ENCODE measurements at regions not wholly inside any gene's neighbourhood (a gene's known extent, or its start where the extent isn't known, plus 50 kb on each side); places are given as distances from the start of the nearest gene placed in this dataset.

DNA sequence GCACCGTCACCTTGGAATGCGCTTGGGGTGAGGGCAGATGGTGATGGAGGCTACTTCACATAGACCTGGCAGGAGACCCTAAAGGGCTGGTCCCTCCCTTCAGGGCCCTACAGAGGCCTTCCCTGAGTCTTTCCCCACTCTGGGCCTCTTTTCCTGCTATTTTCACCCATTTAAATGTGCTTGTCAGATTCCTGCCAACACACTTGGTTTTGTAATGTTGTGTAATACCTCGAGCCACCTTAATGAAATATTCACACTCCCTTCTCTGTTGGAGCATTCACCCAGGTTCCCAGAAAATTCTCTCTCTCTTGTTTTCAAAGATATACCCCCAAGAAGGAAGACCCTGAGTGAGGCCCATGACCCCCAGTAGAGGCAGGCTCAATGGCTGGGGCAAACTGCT is 456.6 kb upstream of the DYNLRB2 start:
- H3K4me1 Mint-ChIP-seq, result no peaks in the 10 kb centered on the region
- TF ChIP-seq, protein P1, sequence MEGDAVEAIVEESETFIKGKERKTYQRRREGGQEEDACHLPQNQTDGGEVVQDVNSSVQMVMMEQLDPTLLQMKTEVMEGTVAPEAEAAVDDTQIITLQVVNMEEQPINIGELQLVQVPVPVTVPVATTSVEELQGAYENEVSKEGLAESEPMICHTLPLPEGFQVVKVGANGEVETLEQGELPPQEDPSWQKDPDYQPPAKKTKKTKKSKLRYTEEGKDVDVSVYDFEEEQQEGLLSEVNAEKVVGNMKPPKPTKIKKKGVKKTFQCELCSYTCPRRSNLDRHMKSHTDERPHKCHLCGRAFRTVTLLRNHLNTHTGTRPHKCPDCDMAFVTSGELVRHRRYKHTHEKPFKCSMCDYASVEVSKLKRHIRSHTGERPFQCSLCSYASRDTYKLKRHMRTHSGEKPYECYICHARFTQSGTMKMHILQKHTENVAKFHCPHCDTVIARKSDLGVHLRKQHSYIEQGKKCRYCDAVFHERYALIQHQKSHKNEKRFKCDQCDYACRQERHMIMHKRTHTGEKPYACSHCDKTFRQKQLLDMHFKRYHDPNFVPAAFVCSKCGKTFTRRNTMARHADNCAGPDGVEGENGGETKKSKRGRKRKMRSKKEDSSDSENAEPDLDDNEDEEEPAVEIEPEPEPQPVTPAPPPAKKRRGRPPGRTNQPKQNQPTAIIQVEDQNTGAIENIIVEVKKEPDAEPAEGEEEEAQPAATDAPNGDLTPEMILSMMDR (IDR thresholded peaks at IDR 0.05), result no peak
- H3K9me3 Mint-ChIP-seq, result no peaks in the 10 kb centered on the region
- no peaks in the 10 kb centered on the region for H3K36me3 Mint-ChIP-seq (ENCODE audit: low read depth)
- ChIA-PET POLR2A (no interaction called here), CTCF (no interaction called here)
- ATAC-seq (ENCODE audit: low read depth), result no peak
- no peak overlapping the region for H3K27ac Mint-ChIP-seq
- DNase-seq, result no peak
- no peaks in the 10 kb centered on the region for H3K27me3 Mint-ChIP-seq
- intact Hi-C loops (cut with micrococcal nuclease), result no loop called here
- no peak overlapping the region for H3K4me3 Mint-ChIP-seq

- Mint-ChIP-seq H3K27me3 (no peaks in the 10 kb centered on the region), H3K27ac (no peak overlapping the region), H3K4me3 (no peak overlapping the region), H3K9me3 (no peaks in the 10 kb centered on the region), H3K4me1 (no peaks in the 10 kb centered on the region), H3K36me3 (ENCODE audit: low read depth) (no peaks in the 10 kb centered on the region)
- intact Hi-C loops (cut with micrococcal nuclease), result no loop called here
- ChIA-PET CTCF (no interaction called here), POLR2A (no interaction called here)
- DNase-seq (no peak), ATAC-seq (ENCODE audit: low read depth) (no peak)
- TF ChIP-seq, protein P1 (IDR thresholded peaks at IDR 0.05), result no peak
Observed at GRCh38 chr16:80082906-80083305, 457.9 kb upstream of the DYNLRB2 start.

- ATAC-seq (ENCODE audit: low read depth) (no peak), DNase-seq (no peak)
- H3K27ac Mint-ChIP-seq, result no peak overlapping the region
- TF ChIP-seq, protein P1 (IDR thresholded peaks at IDR 0.05), result no peak
- no peaks in the 10 kb centered on the region for H3K4me1 Mint-ChIP-seq
- CTCF ChIA-PET, result no interaction called here
- intact Hi-C loops (cut with micrococcal nuclease), result no loop called here
- H3K27me3 Mint-ChIP-seq, result no peaks in the 10 kb centered on the region
- no peaks in the 10 kb centered on the region for H3K9me3 Mint-ChIP-seq
- POLR2A ChIA-PET, result no interaction called here
- no peak overlapping the region for H3K4me3 Mint-ChIP-seq
- no peaks in the 10 kb centered on the region for H3K36me3 Mint-ChIP-seq (ENCODE audit: low read depth)
Observed at GRCh38 chr16:80081846-80082245, 458.9 kb upstream of the DYNLRB2 start.

- Mint-ChIP-seq H3K9me3 (no peaks in the 10 kb centered on the region), H3K27ac (no peak overlapping the region), H3K36me3 (ENCODE audit: low read depth) (no peaks in the 10 kb centered on the region), H3K4me3 (no peak overlapping the region), H3K27me3 (no peaks in the 10 kb centered on the region), H3K4me1 (no peaks in the 10 kb centered on the region)
- no peak for ATAC-seq (ENCODE audit: low read depth)
- TF ChIP-seq, protein P1 (IDR thresholded peaks at IDR 0.05), result no peak
- intact Hi-C loops (cut with micrococcal nuclease), result no loop called here
- POLR2A ChIA-PET, result no interaction called here
- DNase-seq, result no peak
- CTCF ChIA-PET, result no interaction called here
Observed at GRCh38 chr16:80080287-80080851, 460.4 kb upstream of the DYNLRB2 start.

DNA sequence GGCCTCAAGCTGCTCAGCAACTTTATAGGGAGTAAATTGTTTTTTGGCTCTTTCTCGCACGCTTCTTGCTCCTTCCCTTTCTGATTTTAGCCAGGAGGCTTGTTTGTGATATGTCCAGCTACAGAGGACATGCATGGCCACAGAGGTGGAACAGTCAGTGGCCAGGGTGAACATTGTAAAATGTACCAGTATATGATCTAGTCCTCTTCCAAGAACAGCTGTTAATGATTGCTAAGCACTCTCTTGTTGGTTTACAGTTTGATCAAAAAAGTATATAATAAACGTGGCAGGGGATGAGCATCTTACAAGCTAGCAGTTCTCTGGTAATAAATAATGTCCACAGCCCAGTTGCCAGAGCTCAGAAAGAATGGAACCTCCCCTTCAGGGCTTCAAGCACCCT is 461.7 kb upstream of the DYNLRB2 start:
- H3K9me3 Mint-ChIP-seq, result no peaks in the 10 kb centered on the region
- H3K27me3 Mint-ChIP-seq, result no peaks in the 10 kb centered on the region
- H3K4me1 Mint-ChIP-seq, result no peaks in the 10 kb centered on the region
- POLR2A ChIA-PET, result no interaction called here
- no peak overlapping the region for H3K27ac Mint-ChIP-seq
- CTCF ChIA-PET, result no interaction called here
- intact Hi-C loops (cut with micrococcal nuclease), result no loop called here
- ATAC-seq (ENCODE audit: low read depth) (no peak), DNase-seq (no peak)
- TF ChIP-seq, protein P1 (IDR thresholded peaks at IDR 0.05), result no peak
- no peaks in the 10 kb centered on the region for H3K36me3 Mint-ChIP-seq (ENCODE audit: low read depth)
- H3K4me3 Mint-ChIP-seq, result no peak overlapping the region
